CD4-positive, alpha-beta T cell treated with Interleukin-6 for 4 hours (primary cell): ENCODE measurements at regions not wholly inside any gene's neighbourhood (a gene's known extent, or its start where the extent isn't known, plus 50 kb on each side); places are given as distances from the start of the nearest gene placed in this dataset.
"Not testable (repeated sequence)": the region's sequence is repeated elsewhere in the genome, so short reads cannot be mapped to it uniquely, and the experiment has no call there.

Source experiments
- DNase-seq: peaks from one replicate; pipeline ENCODE4 v3.0.0-alpha.2; 2020; ENCODE audit warnings: mixed read lengths

DNA sequence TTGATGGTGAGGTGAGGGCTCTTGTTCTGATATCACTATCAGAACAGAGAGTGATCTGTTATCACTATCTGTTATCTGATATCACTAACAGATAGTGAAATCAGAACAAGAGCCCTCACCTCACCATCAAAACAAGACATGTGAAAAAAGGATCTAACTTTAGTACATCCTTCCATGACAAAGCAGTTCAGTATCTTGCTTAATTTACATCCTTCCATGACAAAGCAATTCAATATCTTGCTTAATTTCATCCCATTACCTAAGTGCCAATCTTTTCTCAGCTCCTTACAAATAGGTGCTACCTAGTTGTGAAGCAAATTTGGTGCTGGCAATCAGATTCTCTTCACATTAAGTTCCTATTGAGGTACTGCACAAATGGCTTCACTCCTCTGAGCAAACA lies 1865.6 kb upstream of the FLRT2 start:
- no peak for DNase-seq

GRCh38 chr14:83689265-83689664 lies 1840.7 kb upstream of the FLRT2 start:
- no peak for DNase-seq

GRCh38 chr14:83697099-83697498 lies 1832.8 kb upstream of the FLRT2 start:
- DNase-seq = no peak

DNA sequence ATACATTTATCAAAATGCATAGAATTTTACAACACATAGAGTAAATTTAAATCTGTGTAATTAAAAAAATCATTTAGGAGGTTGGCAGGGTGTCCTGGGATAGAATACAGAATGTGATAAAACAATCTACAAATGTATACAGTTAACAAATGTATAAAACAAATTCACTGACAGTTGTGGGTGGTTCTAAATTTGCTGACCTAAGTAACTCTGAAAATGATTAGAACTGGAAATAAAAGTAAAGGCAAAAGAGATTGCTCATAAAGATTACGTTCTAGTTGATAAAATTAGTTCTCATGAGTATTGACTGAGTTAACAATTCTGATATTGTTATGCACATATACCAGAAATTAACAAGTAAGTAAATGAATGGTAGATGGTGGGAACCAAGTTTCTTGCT lies 1827.3 kb upstream of the FLRT2 start:
- DNase-seq = no peak

- DNase-seq = no peak
These were observed 1823.6 kb upstream of the FLRT2 start for GRCh38 chr14:83706231-83706954.

GRCh38 chr14:83707056-83707455 lies 1822.9 kb upstream of the FLRT2 start:
- no peak for DNase-seq

DNA sequence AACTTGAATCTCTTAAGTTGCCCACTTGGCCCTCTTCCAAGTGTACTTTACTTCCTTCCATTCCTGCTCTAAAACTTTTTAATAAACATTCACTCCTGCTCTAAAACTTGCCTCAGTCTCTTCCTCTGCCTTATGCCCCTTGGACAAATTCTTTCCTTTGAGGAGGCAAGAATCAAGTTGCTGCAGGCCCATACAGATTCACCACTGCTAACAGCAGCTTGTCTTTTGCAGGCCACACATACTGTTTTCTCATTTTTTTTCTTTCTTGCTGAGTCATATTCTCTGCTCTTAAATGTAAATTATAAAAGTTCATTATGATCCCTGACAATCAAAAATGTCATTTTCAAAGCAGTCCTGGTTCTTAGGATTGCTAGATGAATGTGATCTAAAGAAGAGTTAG lies 1820.8 kb upstream of the FLRT2 start:
- DNase-seq = no peak

GRCh38 chr14:83711046-83711445 lies 1818.9 kb upstream of the FLRT2 start:
- no peak for DNase-seq

DNA sequence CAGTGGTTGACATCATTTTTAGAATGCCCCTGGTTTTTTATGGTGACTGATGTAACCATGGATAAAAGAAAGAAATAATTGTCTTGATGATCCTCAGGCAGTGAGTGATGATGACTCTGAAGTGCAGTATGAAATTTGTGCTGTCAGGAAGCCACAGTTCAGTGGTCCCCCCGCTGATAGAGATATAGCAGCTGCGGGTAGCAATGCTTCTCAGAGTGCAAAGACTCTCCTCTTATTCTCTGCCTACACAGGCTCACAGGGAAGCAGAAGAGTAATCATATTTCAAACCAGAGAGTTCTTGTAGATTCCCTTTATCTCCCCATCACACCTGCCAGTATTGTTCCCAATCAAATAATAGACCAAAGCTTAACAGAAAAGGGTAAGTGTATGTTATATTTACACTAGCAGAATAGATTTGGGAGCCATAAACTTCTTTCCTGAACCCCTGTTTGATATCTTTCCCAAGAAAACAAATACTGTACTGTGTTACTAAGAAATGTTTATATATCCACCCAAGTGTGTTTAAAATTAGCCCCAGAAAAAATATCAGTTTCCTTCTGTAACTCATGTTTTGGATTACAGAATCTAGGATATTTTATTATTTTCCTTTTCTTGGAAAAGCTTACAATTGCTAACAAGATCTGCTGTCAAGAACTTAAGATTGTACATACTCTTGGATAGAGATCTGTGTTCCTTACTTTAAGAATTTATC lies 1817.4 kb upstream of the FLRT2 start:
- DNase-seq = no peak

DNA sequence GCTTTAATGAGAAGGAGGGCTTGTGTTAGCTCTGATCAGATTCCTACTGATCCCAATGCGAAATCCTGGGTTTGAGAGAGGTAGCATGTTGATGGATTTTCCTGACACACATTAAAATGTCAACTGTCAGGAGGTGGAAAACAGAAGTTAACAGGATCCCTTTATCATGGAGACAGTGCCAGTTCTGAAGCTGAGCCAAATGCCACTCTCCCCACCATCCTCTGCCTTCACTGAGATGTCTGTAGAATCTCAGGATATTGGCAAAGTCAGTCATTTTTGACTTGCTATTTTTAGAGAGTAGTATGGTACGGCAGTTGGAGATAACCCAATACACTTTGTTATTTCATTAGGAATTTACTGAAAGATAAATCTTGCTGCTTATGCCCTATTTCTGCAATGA lies 1816.2 kb upstream of the FLRT2 start:
- DNase-seq = no peak

GRCh38 chr14:83714151-83714550 lies 1815.8 kb upstream of the FLRT2 start:
- DNase-seq = no peak

DNA sequence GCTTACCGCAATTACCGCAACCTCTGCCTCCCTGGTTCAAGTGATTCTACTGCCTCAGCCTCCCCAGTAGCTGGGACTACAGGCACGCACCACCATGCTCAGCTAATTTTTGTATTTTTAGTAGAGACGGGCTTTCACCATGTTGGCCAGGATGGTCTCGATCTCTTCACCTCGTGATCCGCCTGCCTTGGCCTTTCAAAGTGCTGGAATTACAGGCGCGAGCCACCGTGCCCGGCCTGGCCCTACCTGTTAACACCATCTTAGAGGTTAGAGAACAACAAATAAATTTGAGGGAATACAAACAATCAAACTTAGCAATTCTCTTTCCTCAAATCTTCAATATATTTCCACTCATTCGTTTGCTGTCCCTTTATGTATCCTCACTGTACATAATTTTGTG lies 1810.5 kb upstream of the FLRT2 start:
- not testable (repeated sequence) for DNase-seq

GRCh38 chr14:83733670-83734069 lies 1796.3 kb upstream of the FLRT2 start:
- DNase-seq = no peak

DNA sequence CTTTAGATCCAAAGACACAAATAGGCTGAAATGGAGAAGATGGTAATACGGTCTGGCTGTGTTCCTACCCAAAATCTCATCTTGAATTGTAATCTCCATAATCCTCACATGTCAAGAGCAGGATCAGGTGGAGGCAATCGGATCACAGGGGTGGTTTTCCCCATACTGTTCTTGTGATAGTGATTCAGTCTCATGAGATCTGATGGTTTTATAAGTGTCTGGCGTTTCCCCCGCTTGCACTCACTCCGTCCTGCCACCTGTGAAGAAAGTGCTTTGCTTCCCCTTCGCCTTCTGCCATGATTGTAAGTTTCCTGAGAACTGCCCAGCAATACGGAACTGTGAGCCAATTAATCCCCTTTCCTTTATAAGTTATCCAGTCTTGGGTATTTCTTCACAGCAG lies 1795.5 kb upstream of the FLRT2 start:
- no peak for DNase-seq

- DNase-seq = no peak
These were observed 1788.7 kb upstream of the FLRT2 start for GRCh38 chr14:83741269-83741668.

- no peak for DNase-seq
These were observed 1785.7 kb upstream of the FLRT2 start for GRCh38 chr14:83744224-83744623.

DNA sequence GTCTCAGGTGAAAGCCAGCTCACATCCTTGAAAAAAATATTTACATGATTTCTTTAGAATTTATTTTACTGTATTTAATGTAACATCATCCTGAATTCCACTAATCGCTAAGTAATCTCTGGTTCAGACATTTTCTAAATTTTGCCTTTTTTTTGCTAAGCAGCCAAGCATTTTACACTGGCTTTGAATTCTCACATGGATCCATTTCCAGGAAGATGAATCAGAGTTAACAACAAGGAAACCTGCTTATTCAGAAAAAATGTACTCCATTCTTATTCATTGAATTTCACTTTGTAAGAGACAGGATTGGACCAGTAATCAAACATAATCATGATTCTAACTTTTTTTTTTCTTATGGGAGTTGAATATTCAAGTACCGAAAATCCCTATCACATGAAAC lies 1785.1 kb upstream of the FLRT2 start:
- DNase-seq = no peak

GRCh38 chr14:83746336-83746735 lies 1783.6 kb upstream of the FLRT2 start:
- DNase-seq = no peak

DNA sequence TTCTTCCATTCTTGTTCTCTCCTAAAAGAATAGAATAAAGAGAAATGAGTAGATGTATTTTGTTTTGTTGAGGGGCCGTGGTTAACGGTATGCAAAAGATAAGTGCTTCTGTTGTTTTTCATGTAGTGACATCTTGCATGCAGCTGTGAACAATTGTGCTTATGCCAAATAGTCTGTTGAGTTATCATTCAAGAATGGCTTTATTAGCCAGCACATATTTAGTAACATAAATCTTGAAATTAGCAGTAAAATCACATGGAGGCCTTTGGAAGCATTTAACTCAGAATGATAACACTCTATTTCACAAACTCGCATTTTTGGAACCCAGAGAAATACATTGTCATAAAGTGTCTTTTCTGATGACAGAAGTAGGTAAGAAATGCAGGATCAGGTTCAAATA lies 1772.0 kb upstream of the FLRT2 start:
- no peak for DNase-seq

DNA sequence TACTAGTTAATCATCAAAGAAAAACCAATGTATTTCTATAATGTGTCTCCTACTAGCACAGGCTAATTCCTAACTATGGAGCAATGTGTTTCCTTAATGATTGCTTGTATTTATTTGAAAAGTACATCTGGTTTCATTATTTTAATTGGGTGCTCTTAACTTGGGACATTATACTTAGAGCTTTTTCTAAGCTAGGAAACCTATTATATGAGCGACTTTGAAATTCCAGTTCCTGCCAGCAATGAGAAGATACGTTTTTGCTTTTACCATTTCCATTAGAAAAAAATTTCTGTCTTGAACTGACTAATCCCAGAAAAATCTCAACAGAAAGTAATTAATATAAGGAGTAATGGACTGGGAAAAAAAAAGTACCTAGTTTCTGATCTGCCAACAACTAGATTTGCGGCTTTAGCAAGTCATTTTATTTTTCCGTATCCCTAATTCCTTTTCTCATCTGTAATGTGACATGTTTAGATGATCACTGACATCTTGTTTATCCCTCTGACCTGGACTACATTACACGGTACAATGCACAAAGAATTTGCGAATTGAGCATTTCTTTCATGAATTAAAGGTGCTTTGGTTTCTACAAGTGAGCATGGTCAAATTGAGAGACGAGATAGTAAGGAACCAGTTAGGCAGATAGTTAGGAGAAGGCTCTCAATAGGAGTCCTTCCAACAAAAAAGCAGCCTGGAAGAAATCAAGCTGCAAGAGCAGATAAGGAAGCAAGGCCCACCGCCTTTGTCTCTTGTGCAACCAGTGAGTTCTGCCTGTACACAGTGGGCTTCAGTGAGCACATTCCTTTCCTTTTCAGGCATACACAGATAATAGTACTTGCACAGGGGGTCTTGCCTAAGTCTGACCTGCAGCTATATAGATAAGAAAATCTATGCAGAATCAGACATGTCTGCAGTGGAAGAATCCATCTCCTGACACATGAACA lies 1765.0 kb upstream of the FLRT2 start:
- no peak for DNase-seq

GRCh38 chr14:83777516-83777915 lies 1752.4 kb upstream of the FLRT2 start:
- no peak for DNase-seq

- DNase-seq = no peak
These were observed 1750.7 kb upstream of the FLRT2 start for GRCh38 chr14:83779266-83779665.

- DNase-seq = no peak
These were observed 1749.6 kb upstream of the FLRT2 start for GRCh38 chr14:83780321-83780720.

DNA sequence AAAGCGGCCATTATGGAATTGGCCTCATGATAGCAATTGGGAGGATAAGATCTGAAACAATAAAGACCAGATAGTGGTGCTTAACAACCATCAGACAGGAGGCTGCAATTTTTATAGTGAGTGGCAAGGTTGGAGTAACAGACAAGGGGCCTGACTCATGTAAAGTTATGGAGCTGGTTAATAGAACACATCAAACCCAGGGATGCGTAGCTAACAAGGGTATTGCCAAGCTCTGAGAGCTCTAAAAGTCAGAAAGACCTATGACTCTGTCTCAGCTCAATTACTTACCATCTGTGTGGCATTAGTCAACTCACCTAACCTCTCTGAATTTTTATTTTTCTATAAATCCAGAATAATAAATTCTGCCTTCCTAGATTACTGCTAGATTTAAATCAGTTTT lies 1731.5 kb upstream of the FLRT2 start:
- no peak for DNase-seq
